GM12864 (cell line): ENCODE measurements at regions not wholly inside any gene's neighbourhood (a gene's known extent, or its start where the extent isn't known, plus 50 kb on each side); places are given as distances from the start of the nearest gene placed in this dataset.

Experiments used
- DNase-seq: peaks from one replicate; pipeline ENCODE4 v3.0.0-alpha.2; 2011; ENCODE audit warnings: low read depth
- H3K4me3 ChIP-seq: 2 replicates; pipeline ENCODE4 v1.5.1; 2011; ENCODE audit warnings: mild to moderate bottlenecking, low read depth, low read length, control low read depth
- CTCF ChIP-seq: IDR thresholded peaks from 2 replicates; pipeline ENCODE4 v1.5.1; 2011; ENCODE audit warnings: low read depth, mild to moderate bottlenecking, moderate library complexity, low read length, control low read depth, inconsistent platforms; ENCODE audit errors: missing control alignments

GRCh38 chr18:10093445-10093844 is 179.6 kb downstream of the VAPA start:
- DNase-seq, result no peak
- H3K4me3 ChIP-seq, result no peak overlapping the region
- TF ChIP-seq CTCF, result no peak

GRCh38 chr18:10094154-10094553 is 180.3 kb downstream of the VAPA start:
- DNase-seq, result no peak
- no peak for TF ChIP-seq CTCF
- H3K4me3 ChIP-seq, result no peak overlapping the region

GRCh38 chr18:10094655-10095054 is 180.8 kb downstream of the VAPA start:
- no peak for TF ChIP-seq CTCF
- H3K4me3 ChIP-seq, result no peak overlapping the region
- no peak for DNase-seq

GRCh38 chr18:10095356-10095755 is 181.5 kb downstream of the VAPA start:
- no peak for TF ChIP-seq CTCF
- no peak overlapping the region for H3K4me3 ChIP-seq
- no peak for DNase-seq

- DNase-seq, result no peak
- no peak overlapping the region for H3K4me3 ChIP-seq
- TF ChIP-seq CTCF, result no peak
Measured at GRCh38 chr18:10099539-10100140, 185.8 kb downstream of the VAPA start.

- no peak for TF ChIP-seq CTCF
- no peak overlapping the region for H3K4me3 ChIP-seq
- DNase-seq, result no peak
Measured at GRCh38 chr18:10100196-10100595, 186.4 kb downstream of the VAPA start.

- no peak for TF ChIP-seq CTCF
- DNase-seq, result no peak
- H3K4me3 ChIP-seq, result no peak overlapping the region
Measured at GRCh38 chr18:10100941-10101701, 187.3 kb downstream of the VAPA start.
